Neural crest cell (in vitro differentiated cells): ENCODE measurements at regions not wholly inside any gene's neighbourhood (a gene's known extent, or its start where the extent isn't known, plus 50 kb on each side); places are given as distances from the start of the nearest gene placed in this dataset.
"Not testable (repeated sequence)": the region's sequence is repeated elsewhere in the genome, so short reads cannot be mapped to it uniquely, and the experiment has no call there.

Experiments used
- DNase-seq: peaks from one replicate; pipeline ENCODE4 v3.0.0; 2021; ENCODE audit warnings: low read depth, mixed read lengths, low spot score
- H3K27ac Mint-ChIP-seq: one replicate; pipeline ENCODE4 v1.8.0; 2021; ENCODE audit warnings: mild to moderate bottlenecking, mixed read lengths; ENCODE audit not compliant: unreplicated experiment
- H3K27me3 Mint-ChIP-seq: 2 replicates; pipeline ENCODE4 v1.8.0; 2021; ENCODE audit warnings: low read depth, mild to moderate bottlenecking, mixed read lengths
- H3K36me3 Mint-ChIP-seq: 2 replicates; pipeline ENCODE4 v1.8.0; 2021; ENCODE audit warnings: low read depth, mild to moderate bottlenecking, mixed read lengths
- H3K4me1 Mint-ChIP-seq: 2 replicates; pipeline ENCODE4 v1.8.0; 2021; ENCODE audit warnings: mixed read lengths
- H3K4me3 Mint-ChIP-seq: one replicate; pipeline ENCODE4 v1.8.0; 2021; ENCODE audit warnings: mild to moderate bottlenecking, mixed read lengths
- H3K9me3 Mint-ChIP-seq: 2 replicates; pipeline ENCODE4 v1.8.0; 2021; ENCODE audit warnings: mixed read lengths
- CTCF ChIP-seq: fragments of 200-600 bp; sonication (generic); conservative IDR thresholded peaks from 2 replicates; pipeline ENCODE4 v1.5.0; 2021; ENCODE audit warnings: antibody characterized with exemption, mild to moderate bottlenecking

DNA sequence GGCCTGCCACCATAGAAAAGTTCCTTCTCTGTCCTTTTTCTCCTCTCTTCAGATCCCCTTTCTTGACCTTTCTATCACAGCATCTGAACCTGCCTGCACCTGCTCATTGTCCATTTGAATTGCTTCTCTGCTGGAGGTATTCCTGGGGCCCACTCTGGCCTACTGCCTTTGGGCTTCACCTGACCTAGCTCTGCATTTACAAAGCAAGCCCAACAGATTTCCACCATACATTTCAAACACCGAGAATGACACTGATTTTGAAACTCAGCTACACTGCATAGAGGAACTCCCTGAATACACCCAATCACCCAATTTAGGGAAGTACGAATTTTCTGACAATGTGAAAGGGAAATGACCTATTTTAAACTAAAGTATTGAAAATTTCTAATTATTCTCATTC, 284.5 kb upstream of the USP25 start:
- Mint-ChIP-seq H3K4me1 (peaks cover 58% of the 10 kb centered on the region), H3K9me3 (peaks cover 14% of the 10 kb centered on the region), H3K27ac (peak overlapping the region; percentile 52), H3K36me3 (peaks cover 18% of the 10 kb centered on the region), H3K4me3 (no peak overlapping the region), H3K27me3 (no peaks in the 10 kb centered on the region)
- TF ChIP-seq CTCF, result no peak
- no peak for DNase-seq

- Mint-ChIP-seq H3K36me3 (peaks cover 24% of the 10 kb centered on the region), H3K27me3 (no peaks in the 10 kb centered on the region), H3K9me3 (peaks cover 14% of the 10 kb centered on the region), H3K27ac (peak overlapping the region; percentile 1), H3K4me1 (peaks cover 52% of the 10 kb centered on the region), H3K4me3 (no peak overlapping the region)
- no peak for TF ChIP-seq CTCF
- DNase-seq, result no peak
These were observed 283.6 kb upstream of the USP25 start for GRCh38 chr21:15446223-15446622.

DNA sequence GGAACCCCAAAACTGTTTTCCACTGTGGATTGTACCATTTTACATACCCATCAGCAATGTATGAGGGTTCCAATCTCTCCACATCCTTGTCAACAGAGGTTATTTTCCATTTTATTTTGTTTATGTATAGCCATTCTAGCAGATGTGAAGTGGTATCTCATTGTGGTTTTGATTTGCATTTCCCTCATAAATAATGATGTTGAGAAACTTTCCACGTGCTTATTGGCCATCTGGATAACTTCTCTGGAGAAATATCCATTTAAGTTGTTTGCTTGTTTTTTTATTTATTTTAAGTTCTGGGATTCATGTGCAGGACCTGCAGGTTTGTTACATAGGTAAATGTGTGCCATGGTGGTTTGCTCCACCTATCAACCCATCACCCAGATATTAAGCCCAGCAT, 280.2 kb upstream of the USP25 start:
- no peaks in the 10 kb centered on the region for H3K27me3 Mint-ChIP-seq
- no peak for TF ChIP-seq CTCF
- peaks cover 34% of the 10 kb centered on the region for H3K36me3 Mint-ChIP-seq
- H3K27ac Mint-ChIP-seq, result no peak overlapping the region
- no peak for DNase-seq
- no peak overlapping the region for H3K4me3 Mint-ChIP-seq
- H3K4me1 Mint-ChIP-seq, result peaks cover 20% of the 10 kb centered on the region
- peaks cover 20% of the 10 kb centered on the region for H3K9me3 Mint-ChIP-seq

GRCh38 chr21:15453261-15453660, 276.5 kb upstream of the USP25 start:
- Mint-ChIP-seq H3K4me3 (no peak overlapping the region), H3K36me3 (peaks cover 28% of the 10 kb centered on the region), H3K27me3 (no peaks in the 10 kb centered on the region), H3K27ac (no peak overlapping the region), H3K9me3 (peaks cover 17% of the 10 kb centered on the region), H3K4me1 (no peaks in the 10 kb centered on the region)
- TF ChIP-seq CTCF, result no peak
- no peak for DNase-seq

- H3K27ac Mint-ChIP-seq, DNase-seq, H3K4me3 Mint-ChIP-seq, H3K27me3 Mint-ChIP-seq, H3K4me1 Mint-ChIP-seq: not testable (repeated sequence)
- Mint-ChIP-seq H3K9me3 (peaks cover 15% of the 10 kb centered on the region), H3K36me3 (peaks cover 26% of the 10 kb centered on the region)
These were observed 276.0 kb upstream of the USP25 start for GRCh38 chr21:15453785-15454184.

DNA sequence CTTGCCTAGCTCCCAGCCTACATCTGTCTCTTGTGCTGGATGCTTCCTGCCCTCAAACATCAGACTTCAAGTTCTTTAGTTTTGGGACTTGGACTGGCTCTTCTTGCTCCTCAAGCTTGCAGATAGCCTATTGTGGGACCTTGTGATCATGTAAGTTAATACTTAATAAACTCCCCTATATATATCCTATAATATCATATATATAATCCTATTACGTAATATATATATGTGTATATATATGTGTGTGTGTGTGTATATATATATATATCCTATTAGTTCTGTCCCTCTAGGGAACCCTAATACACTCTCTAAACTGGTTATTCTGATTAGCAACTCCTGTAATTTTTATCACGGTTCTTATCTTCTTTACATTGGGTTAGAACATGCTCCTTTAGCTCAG, 274.9 kb upstream of the USP25 start:
- not testable (repeated sequence) for H3K9me3 Mint-ChIP-seq, H3K4me3 Mint-ChIP-seq, H3K27ac Mint-ChIP-seq, H3K27me3 Mint-ChIP-seq, H3K4me1 Mint-ChIP-seq, DNase-seq
- H3K36me3 Mint-ChIP-seq, result peaks cover 17% of the 10 kb centered on the region
